ENCODE measurements at regions not wholly inside any gene's neighbourhood (a gene's known extent, or its start where the extent isn't known, plus 50 kb on each side); places are given as distances from the start of the nearest gene placed in this dataset.

- DNase-seq = no peak
- H3K4me3 ChIP-seq (ENCODE audit: low read length) = no peak overlapping the region
- no peaks in the 10 kb centered on the region; the same call in 1 of the 2 replicates for H3K4me1 ChIP-seq (ENCODE audit: low read length)
- H3K27me3 ChIP-seq (replicated peaks; ENCODE audit: insufficient read depth, low read length) = no peaks in the 10 kb centered on the region
- H2AFZ ChIP-seq (ENCODE audit: low read length) = no peak overlapping the region
- H3K9me2 ChIP-seq (replicated peaks; ENCODE audit: insufficient read depth, low read length) = no peaks in the 10 kb centered on the region
- no peaks in the 10 kb centered on the region for H4K20me1 ChIP-seq (ENCODE audit: insufficient read depth, low read length)
- H3F3A ChIP-seq (ENCODE audit: insufficient read depth, low read length) = no peaks in the 10 kb centered on the region
- TF ChIP-seq, protein P1, sequence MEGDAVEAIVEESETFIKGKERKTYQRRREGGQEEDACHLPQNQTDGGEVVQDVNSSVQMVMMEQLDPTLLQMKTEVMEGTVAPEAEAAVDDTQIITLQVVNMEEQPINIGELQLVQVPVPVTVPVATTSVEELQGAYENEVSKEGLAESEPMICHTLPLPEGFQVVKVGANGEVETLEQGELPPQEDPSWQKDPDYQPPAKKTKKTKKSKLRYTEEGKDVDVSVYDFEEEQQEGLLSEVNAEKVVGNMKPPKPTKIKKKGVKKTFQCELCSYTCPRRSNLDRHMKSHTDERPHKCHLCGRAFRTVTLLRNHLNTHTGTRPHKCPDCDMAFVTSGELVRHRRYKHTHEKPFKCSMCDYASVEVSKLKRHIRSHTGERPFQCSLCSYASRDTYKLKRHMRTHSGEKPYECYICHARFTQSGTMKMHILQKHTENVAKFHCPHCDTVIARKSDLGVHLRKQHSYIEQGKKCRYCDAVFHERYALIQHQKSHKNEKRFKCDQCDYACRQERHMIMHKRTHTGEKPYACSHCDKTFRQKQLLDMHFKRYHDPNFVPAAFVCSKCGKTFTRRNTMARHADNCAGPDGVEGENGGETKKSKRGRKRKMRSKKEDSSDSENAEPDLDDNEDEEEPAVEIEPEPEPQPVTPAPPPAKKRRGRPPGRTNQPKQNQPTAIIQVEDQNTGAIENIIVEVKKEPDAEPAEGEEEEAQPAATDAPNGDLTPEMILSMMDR (IDR thresholded peaks at IDR 0.05; ENCODE audit: low read length) = no peak
- no peak for TF ChIP-seq EZH2phosphoT487 (IDR thresholded peaks at IDR 0.05; ENCODE audit: low read length)
- no peak for TF ChIP-seq EZH2 (optimal IDR thresholded peaks at IDR 0.05; ENCODE audit: low read depth, low read length)
- no peak overlapping the region for H3K27ac ChIP-seq (ENCODE audit: low read length)
- H3K36me3 ChIP-seq (replicated peaks; ENCODE audit: insufficient read depth, low read length) = no peaks in the 10 kb centered on the region
- H3K79me2 ChIP-seq (ENCODE audit: low read length) = no peaks in the 10 kb centered on the region
- H3K9ac ChIP-seq (ENCODE audit: low read length) = no peak overlapping the region
- H3K9me3 ChIP-seq (replicated peaks; ENCODE audit: insufficient read depth, low read length) = no peaks in the 10 kb centered on the region
- H3K4me2 ChIP-seq (ENCODE audit: low read depth, low read length) = no peak overlapping the region
These were observed 588.3 kb downstream of the EBF1 start for GRCh38 chr5:158511454-158511853.

DNA sequence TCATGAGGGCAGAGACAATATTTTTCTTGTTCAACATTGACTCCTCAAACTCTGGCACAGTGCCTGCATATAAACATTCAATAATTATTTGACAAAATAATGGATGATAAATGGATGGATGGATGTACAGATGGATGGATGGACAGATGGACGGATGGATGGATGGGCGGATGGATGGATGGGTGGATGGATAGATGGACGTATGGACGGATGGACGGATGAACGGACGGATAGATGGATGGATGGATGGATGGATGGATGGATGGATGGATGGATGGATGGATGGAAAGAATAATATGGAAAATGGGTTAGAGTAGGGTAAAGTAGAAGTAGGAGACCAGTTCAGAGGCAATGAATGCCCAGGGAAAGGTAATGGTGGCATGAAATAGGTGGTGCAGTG lies 589.2 kb downstream of the EBF1 start:
- Histone ChIP-seq H3K27ac (ENCODE audit: low read length) (no peak overlapping the region), H3K27me3 (replicated peaks; ENCODE audit: insufficient read depth, low read length) (no peaks in the 10 kb centered on the region), H3K9ac (ENCODE audit: low read length) (no peak overlapping the region), H3K36me3 (replicated peaks; ENCODE audit: insufficient read depth, low read length) (no peaks in the 10 kb centered on the region), H3K9me2 (replicated peaks; ENCODE audit: insufficient read depth, low read length) (no peaks in the 10 kb centered on the region), H3K79me2 (ENCODE audit: low read length) (no peaks in the 10 kb centered on the region), H3F3A (ENCODE audit: insufficient read depth, low read length) (no peaks in the 10 kb centered on the region), H3K4me3 (ENCODE audit: low read length) (no peak overlapping the region), H4K20me1 (ENCODE audit: insufficient read depth, low read length) (no peaks in the 10 kb centered on the region), H3K9me3 (replicated peaks; ENCODE audit: insufficient read depth, low read length) (no peaks in the 10 kb centered on the region), H2AFZ (ENCODE audit: low read length) (no peak overlapping the region), H3K4me1 (ENCODE audit: low read length) (no peaks in the 10 kb centered on the region; the same call in 1 of the 2 replicates), H3K4me2 (ENCODE audit: low read depth, low read length) (no peak overlapping the region)
- no peak for DNase-seq
- TF ChIP-seq, protein P1 (IDR thresholded peaks at IDR 0.05; ENCODE audit: low read length) = no peak

DNA sequence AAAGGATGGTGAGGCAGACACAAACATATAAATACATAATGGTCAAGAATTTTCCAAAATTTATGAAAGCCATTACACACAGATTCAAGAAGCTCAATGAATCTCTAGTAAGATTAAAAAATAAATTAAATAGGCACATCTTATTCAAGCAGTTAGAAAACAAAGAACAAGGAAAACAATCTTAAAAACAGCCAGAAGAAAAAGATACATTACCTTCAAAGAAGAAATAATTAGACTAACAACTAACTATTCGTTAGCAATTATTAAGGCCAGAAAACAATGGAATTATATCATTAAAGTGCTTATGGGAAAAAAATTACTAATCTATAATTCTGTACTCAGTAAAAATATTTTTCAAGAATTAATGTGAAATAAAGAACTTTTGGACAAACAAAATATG lies 593.1 kb downstream of the EBF1 start:
- no peak overlapping the region for H2AFZ ChIP-seq (ENCODE audit: low read length)
- no peaks in the 10 kb centered on the region for H3K27me3 ChIP-seq (replicated peaks; ENCODE audit: insufficient read depth, low read length)
- H3K4me1 ChIP-seq (ENCODE audit: low read length) = no peaks in the 10 kb centered on the region
- no peaks in the 10 kb centered on the region for H3K9me3 ChIP-seq (replicated peaks; ENCODE audit: insufficient read depth, low read length)
- H3K36me3 ChIP-seq (replicated peaks; ENCODE audit: insufficient read depth, low read length) = no peaks in the 10 kb centered on the region
- no peaks in the 10 kb centered on the region for H3K9me2 ChIP-seq (replicated peaks; ENCODE audit: insufficient read depth, low read length)
- H3K9ac ChIP-seq (ENCODE audit: low read length) = no peak overlapping the region
- H4K20me1 ChIP-seq (ENCODE audit: insufficient read depth, low read length) = no peaks in the 10 kb centered on the region
- DNase-seq = no peak
- H3K27ac ChIP-seq (ENCODE audit: low read length) = no peak overlapping the region
- no peaks in the 10 kb centered on the region for H3K79me2 ChIP-seq (ENCODE audit: low read length)
- no peaks in the 10 kb centered on the region for H3F3A ChIP-seq (ENCODE audit: insufficient read depth, low read length)
- TF ChIP-seq EZH2phosphoT487 (IDR thresholded peaks at IDR 0.05; ENCODE audit: low read length) (no peak), EZH2 (optimal IDR thresholded peaks at IDR 0.05; ENCODE audit: low read depth, low read length) (no peak)
- TF ChIP-seq, protein P1 (IDR thresholded peaks at IDR 0.05; ENCODE audit: low read length) = no peak
- no peak overlapping the region for H3K4me3 ChIP-seq (ENCODE audit: low read length)
- H3K4me2 ChIP-seq (ENCODE audit: low read depth, low read length) = no peak overlapping the region

Measured in MM.1S (cell line).